GM12872 (cell line): ENCODE measurements at regions not wholly inside any gene's neighbourhood (a gene's known extent, or its start where the extent isn't known, plus 50 kb on each side); places are given as distances from the start of the nearest gene placed in this dataset.

Experiments used
- CTCF ChIP-seq: IDR thresholded peaks from 3 replicates; pipeline ENCODE4 v1.5.1; 2011; ENCODE audit warnings: low read depth, mild to moderate bottlenecking, low read length, moderate library complexity; ENCODE audit not compliant: insufficient read depth

GRCh38 chr10:52453501-52453900 is 139.4 kb downstream of the DKK1 start:
- TF ChIP-seq CTCF = no peak

DNA sequence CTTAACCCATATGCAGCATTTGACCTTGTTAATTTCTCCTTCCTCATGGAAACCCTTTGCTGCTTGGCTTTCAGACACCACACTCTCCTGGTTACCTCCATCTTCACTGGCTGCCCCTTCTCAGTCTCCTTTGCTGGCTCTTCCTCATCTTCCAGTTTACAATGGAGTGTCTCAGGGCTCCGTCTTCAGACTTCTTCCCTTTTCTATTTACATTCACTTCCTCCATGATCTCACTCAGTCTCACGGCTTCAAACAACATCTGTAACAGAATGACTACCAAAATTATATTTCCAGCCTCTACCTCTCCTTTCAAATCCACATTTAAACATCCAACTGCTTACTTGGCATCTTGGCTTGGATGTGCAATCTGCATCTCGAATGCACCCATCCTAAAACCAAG is 140.4 kb downstream of the DKK1 start:
- TF ChIP-seq CTCF = no peak

DNA sequence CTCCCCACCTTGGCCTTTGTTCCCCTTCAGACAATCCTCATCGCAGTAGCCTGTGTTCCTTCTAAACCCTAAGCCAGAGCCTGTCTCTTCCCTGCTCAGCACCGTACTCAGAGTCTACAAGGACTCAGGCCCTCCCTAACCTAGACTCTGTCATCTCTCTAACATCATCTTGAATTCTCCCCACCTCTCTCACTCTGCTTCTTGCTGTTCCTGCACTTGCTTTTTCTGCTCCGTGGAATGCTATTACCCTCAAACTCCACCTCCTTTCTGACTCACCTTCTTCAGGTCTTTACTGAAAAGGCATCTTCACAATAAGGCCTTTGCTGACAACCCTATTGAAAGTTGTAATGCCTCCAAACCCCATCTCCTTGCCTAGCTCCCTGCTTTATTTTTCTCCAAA is 141.0 kb downstream of the DKK1 start:
- no peak for TF ChIP-seq CTCF

DNA sequence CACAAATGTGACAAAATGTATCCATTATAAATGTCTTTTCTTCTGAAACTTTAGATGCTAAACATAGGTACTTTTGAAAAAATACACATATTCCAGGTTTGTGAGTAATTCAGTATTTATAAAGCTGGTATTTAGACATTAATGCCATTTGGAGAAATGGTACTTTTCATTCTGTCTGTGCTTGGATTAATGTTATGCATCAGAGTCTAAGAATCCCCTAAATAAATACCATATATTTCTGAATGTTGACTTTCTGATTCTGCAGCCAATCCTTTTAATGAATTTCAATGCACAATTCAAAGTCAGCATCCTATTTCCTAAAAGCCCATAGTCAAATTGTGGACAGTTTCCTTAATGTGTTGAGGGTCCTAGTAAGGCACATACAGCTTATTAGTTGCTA is 145.0 kb downstream of the DKK1 start:
- no peak for TF ChIP-seq CTCF

GRCh38 chr10:52463826-52464225 is 149.7 kb downstream of the DKK1 start:
- TF ChIP-seq CTCF = no peak

DNA sequence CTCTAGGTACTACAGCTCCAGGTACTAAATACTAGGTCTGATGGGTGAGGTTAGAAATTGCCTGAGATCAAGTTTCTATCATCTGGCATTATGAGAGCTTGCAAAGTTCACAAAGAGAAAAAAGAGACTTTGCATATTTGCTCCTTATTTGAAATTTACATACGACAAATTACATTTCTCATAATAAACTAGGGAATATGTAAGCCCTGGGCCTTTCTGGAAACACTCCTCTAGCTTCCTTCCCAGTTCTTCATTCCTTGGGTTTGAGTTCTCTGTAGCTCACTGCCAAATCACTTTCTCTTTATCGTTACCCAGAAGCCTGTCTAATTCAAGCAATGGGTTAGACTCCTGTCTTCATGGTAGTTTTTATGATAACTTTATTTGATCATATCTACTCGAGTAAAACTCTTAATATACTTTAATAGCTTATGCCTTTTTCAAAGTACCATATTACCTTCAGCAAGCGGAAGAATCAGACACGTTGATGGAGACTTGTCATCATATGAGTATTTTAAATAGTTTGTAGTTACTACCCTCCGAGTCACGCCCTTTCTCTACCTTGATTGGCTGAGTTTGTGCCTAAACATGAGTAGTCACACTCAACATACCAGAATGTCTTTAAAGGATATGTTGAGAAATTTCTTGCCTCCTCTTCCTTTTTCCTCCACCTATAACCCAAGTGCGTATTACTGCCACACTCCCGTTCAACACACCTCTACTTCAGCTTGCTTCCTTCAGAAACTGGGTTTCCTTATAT is 150.5 kb downstream of the DKK1 start:
- no peak for TF ChIP-seq CTCF

DNA sequence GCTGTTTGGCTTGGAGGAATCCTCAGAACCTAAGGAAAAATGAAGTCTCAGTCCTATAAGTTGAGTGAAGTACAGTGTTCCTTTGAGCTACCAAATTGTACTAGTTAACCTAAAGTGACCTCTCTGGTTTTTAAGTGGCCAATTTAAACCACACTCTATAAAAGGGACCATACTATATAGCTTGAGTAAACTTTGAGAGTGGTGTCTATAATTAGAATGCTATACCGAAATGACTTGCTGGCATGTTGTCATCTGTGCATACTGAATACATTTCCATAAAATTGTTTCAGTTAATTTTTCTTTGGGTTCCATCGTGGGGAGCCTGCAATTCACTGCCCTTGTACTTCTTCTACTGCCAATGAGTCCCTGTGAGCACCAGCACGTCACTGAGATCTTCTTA is 151.1 kb downstream of the DKK1 start:
- TF ChIP-seq CTCF = no peak

DNA sequence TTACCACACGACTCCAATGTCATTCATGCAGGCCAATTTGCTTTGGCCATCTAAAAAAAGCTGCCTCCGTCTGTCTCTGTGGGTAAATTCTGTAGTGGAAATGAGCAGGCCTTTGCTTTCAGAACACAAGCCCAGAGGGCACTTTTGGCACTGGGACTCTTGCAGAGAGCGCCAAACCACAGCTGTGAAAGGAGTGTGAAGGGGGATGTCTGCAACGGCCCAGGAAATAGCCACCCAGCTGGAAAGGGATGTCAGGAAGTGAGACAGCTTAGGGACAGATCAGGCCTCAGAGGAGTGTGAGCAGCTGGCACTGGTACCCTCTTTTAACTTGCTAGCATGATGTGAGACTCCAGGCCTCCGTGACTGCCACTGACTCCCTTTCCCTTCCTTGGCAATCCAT is 152.4 kb downstream of the DKK1 start:
- TF ChIP-seq CTCF = no peak
